Body of pancreas (tissue), 4 donors: ENCODE measurements at regions not wholly inside any gene's neighbourhood (a gene's known extent, or its start where the extent isn't known, plus 50 kb on each side); places are given as distances from the start of the nearest gene placed in this dataset.

Experiments used
- ATAC-seq: fragments of 150-250 bp; one replicate; pipeline ENCODE4 v1.9.1; 2016
- DNase-seq, 4 donors: peaks; one replicate each; pipeline ENCODE4 v3.0.0-alpha.2; 2019
- H3K27ac ChIP-seq, 4 donors: fragments of 200-600 bp; sonication (generic); 1 replicate in 3 of 4; 2 replicates in 1 of 4; pipeline versions ENCODE4 v1.5.1 to v1.6.1; 2016 to 2019; ENCODE audit warnings: mild to moderate bottlenecking in 1 of 4, mixed read lengths in 1 of 4, moderate library complexity in 1 of 4
- H3K27me3 ChIP-seq, 2 donors: fragments of 200-600 bp; sonication (generic); one replicate each; pipeline ENCODE4 v1.6.0; 2016; ENCODE audit warnings: mild to moderate bottlenecking in 1 of 2
- H3K36me3 ChIP-seq, 2 donors: fragments of 200-600 bp; sonication (generic); replicated peaks in 1 of 2; 2 replicates each; pipeline ENCODE4 v1.5.1; 2016; ENCODE audit warnings: low read depth in 2 of 2; ENCODE audit not compliant: insufficient read depth in 1 of 2
- H3K4me1 ChIP-seq: fragments of 200-600 bp; sonication (generic); one replicate; pipeline ENCODE4 v1.6.0; 2016
- H3K4me3 ChIP-seq, 2 donors: fragments of 200-600 bp; sonication (generic); 1 replicate in 1 of 2; 2 replicates in 1 of 2; pipeline ENCODE4 v1.5.1; 2016 to 2019
- H3K9me3 ChIP-seq, 3 donors: fragments of 200-600 bp; sonication (generic); 1 replicate in 2 of 3; 2 replicates in 1 of 3; pipeline ENCODE4 v1.5.1; 2016
- POLR2A ChIP-seq, 3 donors: fragments of 450-650 bp; IDR thresholded peaks; one replicate each; pipeline ENCODE4 v1.6.1; 2016; ENCODE audit warnings: antibody characterized with exemption in 3 of 3, mild to moderate bottlenecking in 2 of 3
- WGBS, 2 donors: methylation state at CpG; one replicate each; pipeline ENCODE4 v1.1.5; 2017; 5-methylcytosine and 5-hydroxymethylcytosine counted together
- intact Hi-C: fragments of 100-400 bp; cut with DNase I; formaldehyde crosslinking; loops from one replicate; pipeline ENCODE4 v1.15.1; 2023
- TF ChIP-seq, protein P1 (sequence below), 7 experiments: fragments of 450-650 bp in 4 of 7; fragments of 200-600 bp in 3 of 7; sonication (generic) in 3 of 7; IDR thresholded peaks; one replicate each; pipeline ENCODE4 v1.5.1; 2016 to 2019; ENCODE audit warnings: antibody characterized with exemption in 7 of 7

- Histone ChIP-seq H3K27ac (no peak overlapping the region), H3K4me3 (no peak overlapping the region), H3K4me1 (no peaks in the 10 kb centered on the region), H3K27me3 (no peaks in the 10 kb centered on the region), H3K9me3 (no peaks in the 10 kb centered on the region), H3K36me3 (no peaks in the 10 kb centered on the region)
- ATAC-seq, result no peak
- no peak for DNase-seq
- WGBS, 2 donors, result 0 to 4% methylated on average over 4 of the region's 4 CpGs
- intact Hi-C loops, result no loop called here
- TF ChIP-seq POLR2A (IDR thresholded peaks at IDR 0.05), result no peak
- TF ChIP-seq, protein P1, sequence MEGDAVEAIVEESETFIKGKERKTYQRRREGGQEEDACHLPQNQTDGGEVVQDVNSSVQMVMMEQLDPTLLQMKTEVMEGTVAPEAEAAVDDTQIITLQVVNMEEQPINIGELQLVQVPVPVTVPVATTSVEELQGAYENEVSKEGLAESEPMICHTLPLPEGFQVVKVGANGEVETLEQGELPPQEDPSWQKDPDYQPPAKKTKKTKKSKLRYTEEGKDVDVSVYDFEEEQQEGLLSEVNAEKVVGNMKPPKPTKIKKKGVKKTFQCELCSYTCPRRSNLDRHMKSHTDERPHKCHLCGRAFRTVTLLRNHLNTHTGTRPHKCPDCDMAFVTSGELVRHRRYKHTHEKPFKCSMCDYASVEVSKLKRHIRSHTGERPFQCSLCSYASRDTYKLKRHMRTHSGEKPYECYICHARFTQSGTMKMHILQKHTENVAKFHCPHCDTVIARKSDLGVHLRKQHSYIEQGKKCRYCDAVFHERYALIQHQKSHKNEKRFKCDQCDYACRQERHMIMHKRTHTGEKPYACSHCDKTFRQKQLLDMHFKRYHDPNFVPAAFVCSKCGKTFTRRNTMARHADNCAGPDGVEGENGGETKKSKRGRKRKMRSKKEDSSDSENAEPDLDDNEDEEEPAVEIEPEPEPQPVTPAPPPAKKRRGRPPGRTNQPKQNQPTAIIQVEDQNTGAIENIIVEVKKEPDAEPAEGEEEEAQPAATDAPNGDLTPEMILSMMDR (IDR thresholded peaks at IDR 0.05), result no peak
Measured at GRCh38 chr1:34398916-34399275, 222.2 kb downstream of the C1orf94 start.

DNA sequence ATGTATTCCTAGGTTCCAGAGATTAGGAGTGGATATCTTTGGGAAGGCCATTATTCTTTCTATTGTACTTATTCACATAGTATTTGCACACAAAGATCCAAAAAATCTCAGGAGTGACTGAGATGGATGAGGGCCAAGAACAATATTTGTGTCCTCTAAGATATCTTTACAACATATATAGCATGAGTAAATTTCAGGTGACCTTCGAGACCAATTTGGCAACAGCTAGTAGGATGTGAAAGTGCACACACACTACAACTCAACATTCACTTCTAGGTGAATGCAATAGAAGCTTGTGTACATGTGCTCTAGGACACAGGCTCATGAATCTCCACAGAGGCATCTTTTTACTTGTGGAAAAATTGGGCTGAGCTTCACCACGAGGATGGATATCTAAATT is 224.0 kb downstream of the C1orf94 start:
- intact Hi-C loops, result no loop called here
- ATAC-seq (no peak), DNase-seq (no peak)
- no peaks in the 10 kb centered on the region for H3K36me3 ChIP-seq
- no peaks in the 10 kb centered on the region for H3K9me3 ChIP-seq
- no peaks in the 10 kb centered on the region for H3K27me3 ChIP-seq
- no peak overlapping the region for H3K27ac ChIP-seq
- TF ChIP-seq, protein P1 (IDR thresholded peaks at IDR 0.05), result no peak
- no peak for TF ChIP-seq POLR2A (IDR thresholded peaks at IDR 0.05)
- no peaks in the 10 kb centered on the region for H3K4me1 ChIP-seq
- WGBS, 2 donors, result 21 to 33% methylated on average over 2 of the region's 2 CpGs
- no peak overlapping the region for H3K4me3 ChIP-seq

DNA sequence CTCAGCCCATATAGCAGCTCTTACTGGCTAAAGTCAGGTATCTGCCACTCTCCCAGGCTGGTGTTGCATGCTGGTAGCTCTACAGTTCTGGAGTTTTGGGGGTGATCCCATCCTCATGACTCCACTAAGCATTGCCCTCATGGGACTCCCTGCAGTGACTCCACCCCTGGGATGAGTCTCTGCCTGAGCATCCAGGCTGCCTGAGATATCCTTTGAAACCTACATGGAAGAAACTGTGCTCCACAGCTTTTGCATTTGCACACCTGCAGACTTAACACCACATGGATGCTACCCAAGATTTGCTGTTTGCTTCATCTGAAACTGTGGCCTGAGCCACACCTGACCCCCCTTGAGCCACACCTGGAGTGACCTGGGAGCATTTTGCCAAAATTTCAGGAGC is 226.4 kb downstream of the C1orf94 start:
- TF ChIP-seq, protein P1 (IDR thresholded peaks at IDR 0.05), result no peak
- no peak for TF ChIP-seq POLR2A (IDR thresholded peaks at IDR 0.05)
- H3K9me3 ChIP-seq, result no peaks in the 10 kb centered on the region
- peaks cover 13% of the 10 kb centered on the region for H3K4me1 ChIP-seq
- no peak for ATAC-seq
- H3K4me3 ChIP-seq, result no peak overlapping the region
- H3K36me3 ChIP-seq, result no peaks in the 10 kb centered on the region
- intact Hi-C loops, result no loop called here
- no peak overlapping the region for H3K27ac ChIP-seq
- no peak for DNase-seq
- H3K27me3 ChIP-seq, result no peaks in the 10 kb centered on the region

- Histone ChIP-seq H3K36me3 (no peaks in the 10 kb centered on the region), H3K27ac (no peak overlapping the region), H3K27me3 (no peaks in the 10 kb centered on the region), H3K4me3 (no peak overlapping the region), H3K4me1 (peaks cover 13% of the 10 kb centered on the region), H3K9me3 (no peaks in the 10 kb centered on the region)
- DNase-seq (no peak), ATAC-seq (no peak)
- TF ChIP-seq, protein P1 (IDR thresholded peaks at IDR 0.05), result no peak
- TF ChIP-seq POLR2A (IDR thresholded peaks at IDR 0.05), result no peak
- intact Hi-C loops, result no loop called here
Measured at GRCh38 chr1:34404804-34405203, 228.1 kb downstream of the C1orf94 start.

- DNase-seq, result no peak
- TF ChIP-seq, protein P1 (IDR thresholded peaks at IDR 0.05), result no peak
- TF ChIP-seq POLR2A (IDR thresholded peaks at IDR 0.05), result no peak
Measured at GRCh38 chr1:34405266-34405959, 228.7 kb downstream of the C1orf94 start.

More at GRCh38 chr1:34405266-34405959, 228.7 kb downstream of the C1orf94 start:
- Histone ChIP-seq H3K27ac (no peak overlapping the region), H3K36me3 (no peaks in the 10 kb centered on the region), H3K4me1 (peaks cover 13% of the 10 kb centered on the region), H3K9me3 (no peaks in the 10 kb centered on the region), H3K4me3 (no peak overlapping the region), H3K27me3 (no peaks in the 10 kb centered on the region)
- WGBS, 2 donors, result 67 to 73% methylated on average over 2 of the region's 2 CpGs
- no peak for ATAC-seq
- intact Hi-C loops, result no loop called here
